Aorta (tissue), 5 donors: ENCODE measurements at regions not wholly inside any gene's neighbourhood (a gene's known extent, or its start where the extent isn't known, plus 50 kb on each side); places are given as distances from the start of the nearest gene placed in this dataset.

Source experiments
- ATAC-seq: fragments of 200-7000 bp; cut with Tn5 transposase; one replicate; pipeline ENCODE4 v1.9.1; 2022; ENCODE audit warnings: moderate library complexity; ENCODE audit not compliant: low FRiP score
- DNase-seq, 2 donors: peaks; one replicate each; pipeline ENCODE4 v3.0.0-alpha.2; 2020
- H3K27ac ChIP-seq, 2 donors: one replicate each; pipeline ENCODE4 v1.5.1; 2013; ENCODE audit warnings: low read length in 2 of 2, mild to moderate bottlenecking in 2 of 2, moderate library complexity in 2 of 2, control low read depth in 1 of 2, inconsistent platforms in 1 of 2, low read depth in 1 of 2
- H3K27me3 ChIP-seq, 2 donors: one replicate each; pipeline ENCODE4 v1.6.1; 2013; ENCODE audit warnings: control low read depth in 1 of 2, low read length in 1 of 2, mild to moderate bottlenecking in 1 of 2, moderate library complexity in 1 of 2; ENCODE audit not compliant: insufficient read depth in 2 of 2, control insufficient read depth in 1 of 2
- H3K36me3 ChIP-seq, 2 donors: one replicate each; pipeline ENCODE4 v1.6.1; 2013; ENCODE audit warnings: control low read depth in 1 of 2, low read length in 1 of 2, mild to moderate bottlenecking in 1 of 2; ENCODE audit not compliant: insufficient read depth in 2 of 2, control insufficient read depth in 1 of 2
- H3K4me1 ChIP-seq, 2 donors: one replicate each; pipeline ENCODE4 v1.6.1; 2013; ENCODE audit warnings: low read length in 2 of 2, control low read depth in 1 of 2, mild to moderate bottlenecking in 1 of 2, moderate library complexity in 1 of 2; ENCODE audit not compliant: insufficient read depth in 2 of 2, control insufficient read depth in 1 of 2
- H3K4me3 ChIP-seq, 2 donors: one replicate each; pipeline ENCODE4 v1.5.1; 2013; ENCODE audit warnings: low read length in 2 of 2, control low read depth in 1 of 2, mild to moderate bottlenecking in 1 of 2
- H3K9me3 ChIP-seq: one replicate; pipeline ENCODE4 v1.6.1; 2013; ENCODE audit warnings: mild to moderate bottlenecking, low read length; ENCODE audit not compliant: control insufficient read depth
- WGBS, 2 donors: extraction: QIAGEN DNeasy Blood & Tissue Kit; methylation state at CpG; one replicate each; pipeline ENCODE4 v1.1.7; 2013; 5-methylcytosine and 5-hydroxymethylcytosine counted together
- intact Hi-C, 2 donors: fragments of 100-400 bp; cut with DNase I; formaldehyde crosslinking; loops; one replicate each; pipeline versions ENCODE4 v1.14.2 to v1.15.0; 2022
- donor health status: healthy with polysubstance abuse.
- donor health status: Bipolar disorder and iron deficiency.
- donor health status: DM: no; HTN: no; CAD: no.
- donor health status: DM: no; HTN: no; CAD: no.
- donor health status: DM: yes; HTN: yes; CAD: no.

DNA sequence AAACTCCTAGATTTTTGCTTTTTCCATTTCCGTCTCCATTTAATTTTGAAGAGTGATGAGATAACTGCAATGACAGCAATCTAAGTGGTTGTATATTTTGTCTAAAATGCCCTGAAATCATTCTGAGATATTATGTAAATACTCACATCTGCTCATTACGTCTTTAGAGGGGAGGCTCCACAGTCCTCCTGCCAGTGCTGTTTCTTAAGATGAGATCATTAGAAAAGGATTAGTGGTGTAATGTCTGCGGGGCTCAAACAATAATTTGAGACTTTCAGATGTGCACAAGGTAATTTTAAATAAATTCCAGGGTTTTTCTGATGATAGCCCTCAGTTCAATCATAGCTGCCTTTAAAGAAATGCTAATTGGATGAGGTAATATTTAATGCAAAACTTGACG is 437.9 kb downstream of the FOXO1 start:
- intact Hi-C loops = no loop called here
- WGBS, 2 donors = 75 to 82% methylated on average over 4 of the region's 4 CpGs
- Histone ChIP-seq H3K27me3 (no peaks in the 10 kb centered on the region), H3K36me3 (no peaks in the 10 kb centered on the region), H3K27ac (no peak overlapping the region), H3K4me1 (no peaks in the 10 kb centered on the region), H3K9me3 (no peaks in the 10 kb centered on the region), H3K4me3 (no peak overlapping the region)
- ATAC-seq (no peak), DNase-seq (no peak)

DNA sequence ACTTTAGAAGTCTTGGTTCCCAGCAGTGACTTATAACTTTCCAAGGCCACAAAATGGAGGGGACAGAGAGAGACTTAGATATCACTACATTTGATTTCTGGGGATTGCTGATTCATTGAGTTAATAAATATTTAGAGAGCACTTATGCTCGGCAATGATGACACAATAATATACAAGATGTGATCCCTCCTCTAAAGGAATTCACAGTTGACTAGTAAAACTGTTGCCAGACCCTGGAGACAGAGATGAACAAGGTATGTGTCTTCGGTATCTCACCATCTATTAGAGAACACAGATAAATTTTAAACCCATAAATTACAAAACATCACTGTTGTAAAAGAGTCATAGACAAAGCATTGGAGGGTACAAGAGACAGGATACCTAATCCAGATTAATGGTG is 437.5 kb downstream of the FOXO1 start:
- no peak for ATAC-seq
- Histone ChIP-seq H3K4me3 (no peak overlapping the region), H3K27ac (no peak overlapping the region), H3K27me3 (no peaks in the 10 kb centered on the region), H3K36me3 (no peaks in the 10 kb centered on the region), H3K4me1 (no peaks in the 10 kb centered on the region), H3K9me3 (no peaks in the 10 kb centered on the region)
- intact Hi-C loops = no loop called here
- DNase-seq = no peak
- 48 to 52% methylated on average over 2 of the region's 2 CpGs for WGBS, 2 donors

DNA sequence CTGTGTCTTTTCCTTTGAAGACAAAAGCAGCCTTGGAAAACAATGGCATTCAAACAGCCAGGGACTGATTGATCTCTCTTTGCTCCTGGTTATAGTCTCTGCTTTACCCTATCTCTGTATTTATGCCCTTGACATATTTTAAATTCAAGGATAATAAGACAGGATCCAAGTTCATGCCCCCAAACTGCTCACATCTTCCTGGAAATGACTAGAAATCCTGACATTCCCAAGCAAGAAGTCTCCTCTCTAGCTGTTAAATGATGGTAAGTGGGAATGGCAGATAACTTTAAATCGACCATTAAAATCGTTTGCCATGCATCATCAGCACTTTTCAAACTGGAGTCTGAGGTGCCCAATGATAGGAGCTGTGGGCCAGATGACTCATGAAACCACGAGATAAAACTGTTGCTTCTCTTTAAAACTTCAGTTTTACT is 435.6 kb downstream of the FOXO1 start:
- Histone ChIP-seq H3K27me3 (no peaks in the 10 kb centered on the region), H3K27ac (no peak overlapping the region), H3K4me1 (peaks cover 0 to 1% of the 10 kb centered on the region in 2 donors), H3K36me3 (no peaks in the 10 kb centered on the region), H3K4me3 (no peak overlapping the region), H3K9me3 (no peaks in the 10 kb centered on the region)
- DNase-seq (no peak), ATAC-seq (no peak)
- intact Hi-C loops = loop anchor here in 1 of 2 donors (10.0 kb wide), 1 partner anchor 434 kb away; the partner anchor contains the start of gene FOXO1
- WGBS, 2 donors = 27 to 39% methylated on average over 3 of the region's 3 CpGs

DNA sequence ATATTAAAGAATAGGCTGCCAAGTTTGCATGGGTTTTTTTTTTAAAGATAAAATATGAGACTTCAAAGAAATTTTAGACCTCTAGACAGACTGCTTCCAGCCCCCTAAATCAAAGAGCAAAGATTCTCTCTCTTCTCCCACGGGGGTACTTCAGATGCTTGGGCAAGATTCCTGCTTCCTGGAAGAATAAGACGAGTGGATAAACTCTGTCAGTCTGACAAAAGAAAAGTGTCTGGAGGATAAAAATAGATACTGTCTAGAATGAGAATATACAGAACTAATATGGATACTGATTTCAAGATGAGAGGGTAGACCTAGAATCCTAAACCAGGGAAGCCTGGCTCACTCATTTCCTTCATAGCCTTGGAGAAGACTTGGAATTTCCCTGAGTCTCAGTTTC is 435.1 kb downstream of the FOXO1 start:
- peaks cover 0 to 1% of the 10 kb centered on the region in 2 donors for H3K4me1 ChIP-seq
- intact Hi-C loops = loop anchor here in 1 of 2 donors (10.0 kb wide), 1 partner anchor 433 kb away; the partner anchor contains the start of gene FOXO1
- H3K27me3 ChIP-seq = no peaks in the 10 kb centered on the region
- DNase-seq (no peak), ATAC-seq (no peak)
- H3K4me3 ChIP-seq = no peak overlapping the region
- WGBS, 2 donors = 24 to 37% methylated on average over 2 of the region's 2 CpGs
- H3K27ac ChIP-seq = no peak overlapping the region
- no peaks in the 10 kb centered on the region for H3K9me3 ChIP-seq
- H3K36me3 ChIP-seq = no peaks in the 10 kb centered on the region

DNA sequence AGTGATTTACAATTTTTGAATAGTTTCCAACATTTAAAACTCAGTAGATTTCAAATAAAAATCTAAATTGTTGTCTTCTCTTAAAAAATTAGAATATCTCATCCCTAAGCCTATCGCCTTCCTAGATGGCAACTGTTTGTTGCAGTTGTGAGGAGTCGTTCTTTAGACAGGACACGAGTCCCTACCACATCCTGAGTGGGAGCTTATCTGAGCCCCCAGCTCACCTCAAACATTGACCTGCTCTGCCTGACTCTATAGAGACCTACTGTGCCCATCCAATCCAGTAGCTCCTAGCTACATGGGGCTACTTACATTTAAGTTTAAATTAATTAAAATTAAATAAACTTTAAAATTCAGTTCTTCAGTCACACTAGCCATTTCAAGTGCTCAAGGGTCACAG is 434.7 kb downstream of the FOXO1 start:
- intact Hi-C loops = loop anchor here in 1 of 2 donors (10.0 kb wide), 1 partner anchor 433 kb away; the partner anchor contains the start of gene FOXO1
- Histone ChIP-seq H3K27ac (no peak overlapping the region), H3K9me3 (no peaks in the 10 kb centered on the region), H3K4me1 (peaks cover 0 to 1% of the 10 kb centered on the region in 2 donors), H3K4me3 (no peak overlapping the region), H3K27me3 (no peaks in the 10 kb centered on the region), H3K36me3 (no peaks in the 10 kb centered on the region)
- 94 to 100% methylated on average over 3 of the region's 3 CpGs for WGBS, 2 donors
- ATAC-seq = no peak
- no peak for DNase-seq

DNA sequence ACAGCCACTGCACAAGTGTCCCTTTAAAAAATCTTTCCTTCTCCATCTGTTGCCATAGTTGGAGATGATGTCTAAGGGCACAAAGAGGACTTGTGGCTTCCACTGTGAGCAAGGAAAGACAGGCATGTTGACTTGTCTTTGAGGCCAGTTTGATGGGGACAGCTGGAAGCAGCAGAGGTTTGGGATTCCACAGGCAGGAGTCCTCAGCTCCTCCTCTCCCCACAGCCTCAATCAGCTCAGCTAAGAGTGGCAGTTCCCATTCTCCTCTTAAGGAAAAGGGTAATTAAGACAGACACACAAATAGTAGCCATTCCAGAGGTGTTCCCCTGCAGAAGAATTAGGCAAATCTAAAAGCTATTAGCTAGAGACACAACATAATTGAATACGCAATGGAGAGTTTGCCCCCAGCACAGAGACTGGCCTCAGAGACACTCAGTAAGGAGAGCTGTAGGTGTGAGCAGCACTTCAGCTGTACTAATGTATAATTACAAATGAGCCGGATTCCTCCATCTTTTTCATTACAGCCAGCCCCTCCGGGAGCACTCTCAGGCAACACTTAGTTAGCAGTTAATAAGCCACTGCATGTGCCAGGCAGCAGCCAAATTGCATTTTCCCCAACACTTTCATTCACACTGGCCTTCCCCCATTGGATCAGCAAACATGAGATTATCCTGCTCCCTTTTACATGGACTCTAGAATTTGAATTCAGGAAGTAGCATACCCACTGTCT is 434.0 kb downstream of the FOXO1 start:
- intact Hi-C loops = loop anchor here in 1 of 2 donors (10.0 kb wide), 1 partner anchor 432 kb away; the partner anchor contains the start of gene FOXO1
- DNase-seq (no peak), ATAC-seq (no peak)
- Histone ChIP-seq H3K9me3 (no peaks in the 10 kb centered on the region), H3K27me3 (no peaks in the 10 kb centered on the region), H3K36me3 (no peaks in the 10 kb centered on the region), H3K4me3 (no peak overlapping the region), H3K4me1 (peaks cover 0 to 1% of the 10 kb centered on the region in 2 donors), H3K27ac (no peak overlapping the region)
- 88 to 97% methylated on average over 3 of the region's 3 CpGs for WGBS, 2 donors

DNA sequence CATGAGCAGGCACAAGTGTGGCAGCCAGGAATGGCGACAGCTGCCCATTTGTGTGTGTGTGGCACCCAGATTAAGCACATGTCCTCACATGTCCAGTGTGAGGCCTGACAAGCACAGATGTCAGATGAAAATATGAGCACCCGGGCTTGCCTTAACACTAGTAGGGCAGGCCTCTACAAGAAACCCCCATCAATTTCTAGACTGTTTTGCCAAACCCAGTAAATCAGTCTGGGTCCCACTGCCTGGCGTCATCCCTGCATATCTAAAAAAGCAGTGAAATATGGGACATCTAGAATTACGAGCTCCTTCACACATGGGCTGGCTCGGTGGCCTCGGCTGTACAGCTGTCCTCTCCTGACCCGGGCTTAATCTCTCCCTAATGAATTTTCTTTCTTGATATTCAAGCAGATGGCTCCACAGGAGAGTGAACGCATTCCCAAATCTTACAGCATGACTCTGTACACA is 432.7 kb downstream of the FOXO1 start:
- Histone ChIP-seq H3K36me3 (no peaks in the 10 kb centered on the region), H3K9me3 (no peaks in the 10 kb centered on the region), H3K27me3 (no peaks in the 10 kb centered on the region), H3K27ac (no peak overlapping the region), H3K4me3 (no peak overlapping the region), H3K4me1 (peaks cover 0 to 1% of the 10 kb centered on the region in 2 donors)
- WGBS, 2 donors = 76 to 82% methylated on average over 8 of the region's 8 CpGs
- intact Hi-C loops = loop anchor here in 1 of 2 donors (10.0 kb wide), 1 partner anchor 431 kb away; the partner anchor contains the start of gene FOXO1
- no peak for ATAC-seq
- no peak for DNase-seq

DNA sequence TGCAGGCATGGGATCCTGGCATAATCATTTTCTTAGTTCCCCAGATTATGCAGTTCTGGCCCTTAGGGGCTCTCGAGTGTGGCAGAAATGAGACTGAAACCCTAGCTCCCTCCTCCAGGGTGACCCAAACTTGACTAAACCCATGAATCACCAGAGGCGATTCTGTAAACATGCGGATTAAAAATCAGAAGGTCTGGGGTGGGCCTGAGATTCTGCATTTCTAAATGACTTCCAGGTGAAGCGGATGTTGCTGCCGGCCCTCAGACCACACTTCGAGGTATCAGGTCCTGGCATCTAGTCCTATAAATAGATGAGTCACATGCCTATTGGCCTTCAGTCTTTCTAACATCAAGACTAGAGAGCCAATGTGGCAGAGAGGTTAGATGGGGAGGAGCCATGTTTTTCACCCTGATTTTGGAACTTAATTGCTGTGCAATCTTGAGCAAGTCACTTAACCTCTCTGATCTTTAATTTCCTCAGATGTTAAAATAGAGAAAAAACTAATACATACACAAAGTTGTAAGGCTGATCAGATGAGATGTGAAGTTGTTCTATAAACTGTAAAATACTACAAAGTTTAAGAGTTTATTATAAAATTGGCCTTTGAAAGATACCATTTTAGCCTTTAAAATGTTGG is 431.2 kb downstream of the FOXO1 start:
- 73 to 81% methylated on average over 6 of the region's 6 CpGs for WGBS, 2 donors
- intact Hi-C loops = loop anchor here in 1 of 2 donors (5.0 to 10.0 kb wide), 3 partner anchors 43 to 430 kb away; partner anchors contain the start of gene FOXO1
- Histone ChIP-seq H3K9me3 (no peaks in the 10 kb centered on the region), H3K4me1 (peaks cover 0 to 1% of the 10 kb centered on the region in 2 donors), H3K36me3 (no peaks in the 10 kb centered on the region), H3K27ac (peak overlapping the region; percentile 14 to 70), H3K4me3 (no peak overlapping the region), H3K27me3 (no peaks in the 10 kb centered on the region)
- DNase-seq = no peak
- ATAC-seq = no peak
